ENCODE measurements at regions not wholly inside any gene's neighbourhood (a gene's known extent, or its start where the extent isn't known, plus 50 kb on each side); places are given as distances from the start of the nearest gene placed in this dataset.

- no peak for TF ChIP-seq POLR2A (IDR thresholded peaks at IDR 0.05)
- TF ChIP-seq, protein P1, sequence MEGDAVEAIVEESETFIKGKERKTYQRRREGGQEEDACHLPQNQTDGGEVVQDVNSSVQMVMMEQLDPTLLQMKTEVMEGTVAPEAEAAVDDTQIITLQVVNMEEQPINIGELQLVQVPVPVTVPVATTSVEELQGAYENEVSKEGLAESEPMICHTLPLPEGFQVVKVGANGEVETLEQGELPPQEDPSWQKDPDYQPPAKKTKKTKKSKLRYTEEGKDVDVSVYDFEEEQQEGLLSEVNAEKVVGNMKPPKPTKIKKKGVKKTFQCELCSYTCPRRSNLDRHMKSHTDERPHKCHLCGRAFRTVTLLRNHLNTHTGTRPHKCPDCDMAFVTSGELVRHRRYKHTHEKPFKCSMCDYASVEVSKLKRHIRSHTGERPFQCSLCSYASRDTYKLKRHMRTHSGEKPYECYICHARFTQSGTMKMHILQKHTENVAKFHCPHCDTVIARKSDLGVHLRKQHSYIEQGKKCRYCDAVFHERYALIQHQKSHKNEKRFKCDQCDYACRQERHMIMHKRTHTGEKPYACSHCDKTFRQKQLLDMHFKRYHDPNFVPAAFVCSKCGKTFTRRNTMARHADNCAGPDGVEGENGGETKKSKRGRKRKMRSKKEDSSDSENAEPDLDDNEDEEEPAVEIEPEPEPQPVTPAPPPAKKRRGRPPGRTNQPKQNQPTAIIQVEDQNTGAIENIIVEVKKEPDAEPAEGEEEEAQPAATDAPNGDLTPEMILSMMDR (IDR thresholded peaks at IDR 0.05): no peak
Measured at GRCh38 chr7:108908456-108908855, 338.8 kb downstream of the DNAJB9 start.

Data from lower leg skin (tissue), 3 donors.